ENCODE measurements at regions not wholly inside any gene's neighbourhood (a gene's known extent, or its start where the extent isn't known, plus 50 kb on each side); places are given as distances from the start of the nearest gene placed in this dataset.

GRCh38 chr14:28701733-28702132, 64.9 kb upstream of the FOXG1 start:
- DNase-seq (ENCODE audit: low read depth): no peak
- TF ChIP-seq, protein P1, sequence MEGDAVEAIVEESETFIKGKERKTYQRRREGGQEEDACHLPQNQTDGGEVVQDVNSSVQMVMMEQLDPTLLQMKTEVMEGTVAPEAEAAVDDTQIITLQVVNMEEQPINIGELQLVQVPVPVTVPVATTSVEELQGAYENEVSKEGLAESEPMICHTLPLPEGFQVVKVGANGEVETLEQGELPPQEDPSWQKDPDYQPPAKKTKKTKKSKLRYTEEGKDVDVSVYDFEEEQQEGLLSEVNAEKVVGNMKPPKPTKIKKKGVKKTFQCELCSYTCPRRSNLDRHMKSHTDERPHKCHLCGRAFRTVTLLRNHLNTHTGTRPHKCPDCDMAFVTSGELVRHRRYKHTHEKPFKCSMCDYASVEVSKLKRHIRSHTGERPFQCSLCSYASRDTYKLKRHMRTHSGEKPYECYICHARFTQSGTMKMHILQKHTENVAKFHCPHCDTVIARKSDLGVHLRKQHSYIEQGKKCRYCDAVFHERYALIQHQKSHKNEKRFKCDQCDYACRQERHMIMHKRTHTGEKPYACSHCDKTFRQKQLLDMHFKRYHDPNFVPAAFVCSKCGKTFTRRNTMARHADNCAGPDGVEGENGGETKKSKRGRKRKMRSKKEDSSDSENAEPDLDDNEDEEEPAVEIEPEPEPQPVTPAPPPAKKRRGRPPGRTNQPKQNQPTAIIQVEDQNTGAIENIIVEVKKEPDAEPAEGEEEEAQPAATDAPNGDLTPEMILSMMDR (IDR thresholded peaks at IDR 0.05; ENCODE audit: low read depth, low read length): no peak
- TF ChIP-seq MYC (IDR thresholded peaks at IDR 0.05; ENCODE audit: low read depth, low read length) (no peak), POLR2A (IDR thresholded peaks at IDR 0.05; ENCODE audit: extremely low read depth, insufficient read length) (no peak), MAX (IDR thresholded peaks at IDR 0.05; ENCODE audit: low read depth, low read length) (no peak)
- no peak overlapping the region for H3K4me3 ChIP-seq (ENCODE audit: low read depth, low read length)

DNA sequence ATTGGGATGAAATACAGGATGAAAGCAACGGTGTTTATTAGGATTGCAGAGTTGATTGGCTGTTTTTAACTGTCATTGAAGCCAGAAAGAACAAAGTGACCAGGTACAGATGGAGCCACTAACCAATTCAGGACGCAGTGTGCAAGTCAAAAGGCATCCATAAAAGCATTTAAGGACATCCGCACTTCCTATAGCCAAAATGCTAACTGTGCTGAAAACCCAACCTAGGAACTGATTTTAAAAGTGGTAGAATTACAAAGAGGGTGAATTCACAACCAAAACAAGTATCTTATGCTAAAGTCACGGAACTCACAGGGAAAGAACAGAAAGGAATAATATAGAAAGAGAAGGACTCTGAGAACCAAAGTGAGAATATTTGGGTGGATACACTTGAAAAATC, 63.1 kb upstream of the FOXG1 start:
- TF ChIP-seq POLR2A (IDR thresholded peaks at IDR 0.05; ENCODE audit: extremely low read depth, insufficient read length) (no peak), MYC (IDR thresholded peaks at IDR 0.05; ENCODE audit: low read depth, low read length) (no peak), MAX (IDR thresholded peaks at IDR 0.05; ENCODE audit: low read depth, low read length) (no peak)
- TF ChIP-seq, protein P1 (IDR thresholded peaks at IDR 0.05; ENCODE audit: low read depth, low read length): no peak
- DNase-seq (ENCODE audit: low read depth): no peak

DNA sequence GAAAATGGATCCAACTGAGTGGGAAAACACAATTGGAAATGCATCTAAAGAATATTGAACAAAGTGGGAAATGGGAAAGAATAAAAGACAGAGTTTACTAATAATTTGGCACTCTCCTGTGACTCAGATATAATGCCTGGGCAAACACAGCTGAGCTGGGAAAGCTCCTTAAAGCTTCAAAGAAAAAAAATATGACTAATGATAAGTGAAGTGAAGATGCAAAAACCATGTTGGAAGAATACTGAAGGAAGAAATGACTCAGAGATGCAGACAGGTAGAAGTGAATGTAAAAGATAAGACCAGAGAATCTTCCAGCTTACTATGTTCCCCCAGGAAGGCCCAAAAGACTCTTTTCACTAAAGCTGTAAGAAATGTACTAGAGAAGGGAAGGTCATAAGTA, 62.4 kb upstream of the FOXG1 start:
- TF ChIP-seq MAX (IDR thresholded peaks at IDR 0.05; ENCODE audit: low read depth, low read length): no peak
- TF ChIP-seq POLR2A (IDR thresholded peaks at IDR 0.05; ENCODE audit: extremely low read depth, insufficient read length): no peak
- TF ChIP-seq, protein P1 (IDR thresholded peaks at IDR 0.05; ENCODE audit: low read depth, low read length): no peak
- no peak for TF ChIP-seq MYC (IDR thresholded peaks at IDR 0.05; ENCODE audit: low read depth, low read length)
- H3K4me3 ChIP-seq (ENCODE audit: low read depth, low read length): no peak overlapping the region
- no peak for DNase-seq (ENCODE audit: low read depth)

More for the DNA sequence above, 63.1 kb upstream of the FOXG1 start:
- H3K4me3 ChIP-seq (ENCODE audit: low read depth, low read length): no peak overlapping the region

- H3K4me3 ChIP-seq (ENCODE audit: low read depth, low read length): no peak overlapping the region
- no peak for TF ChIP-seq POLR2A (IDR thresholded peaks at IDR 0.05; ENCODE audit: extremely low read depth, insufficient read length)
- no peak for TF ChIP-seq MYC (IDR thresholded peaks at IDR 0.05; ENCODE audit: low read depth, low read length)
- no peak for TF ChIP-seq MAX (IDR thresholded peaks at IDR 0.05; ENCODE audit: low read depth, low read length)
- TF ChIP-seq, protein P1 (IDR thresholded peaks at IDR 0.05; ENCODE audit: low read depth, low read length): no peak
- no peak for DNase-seq (ENCODE audit: low read depth)
Observed at GRCh38 chr14:28707814-28708213, 58.8 kb upstream of the FOXG1 start.

DNA sequence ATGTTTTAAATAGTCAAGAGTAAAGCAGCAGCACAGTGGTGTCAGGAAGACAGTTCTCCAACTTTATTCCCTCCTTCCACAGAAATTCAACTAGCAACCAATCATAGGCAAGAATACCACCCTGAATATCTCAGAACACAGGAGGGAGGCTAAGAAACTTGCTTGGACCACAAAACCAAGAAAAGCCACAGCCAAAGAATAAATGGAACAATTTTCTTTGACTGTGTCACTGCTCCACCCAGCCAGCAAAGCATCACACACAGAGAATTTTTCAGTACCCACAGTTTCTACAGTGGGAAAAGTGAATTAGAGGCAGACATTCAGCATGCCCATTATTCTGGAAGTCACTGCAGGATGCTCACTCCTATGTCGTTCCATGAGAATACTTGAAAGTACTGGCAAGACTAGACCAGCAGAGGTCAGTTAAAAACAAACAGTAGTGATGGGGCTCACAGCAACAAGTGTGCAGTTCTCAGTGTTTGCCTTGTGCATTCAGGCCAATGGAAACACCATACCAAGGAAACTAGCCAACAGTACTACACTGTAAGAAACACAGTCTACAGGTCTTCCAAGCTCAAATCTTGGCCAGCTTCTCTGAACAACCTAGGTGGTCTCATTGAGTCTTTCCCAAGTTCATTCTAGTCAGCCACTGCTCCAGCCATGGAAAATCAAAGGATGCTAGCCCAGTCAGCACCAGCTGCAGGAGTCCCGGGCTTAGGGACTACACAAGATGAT, 56.8 kb upstream of the FOXG1 start:
- TF ChIP-seq POLR2A (IDR thresholded peaks at IDR 0.05; ENCODE audit: extremely low read depth, insufficient read length) (no peak), MAX (IDR thresholded peaks at IDR 0.05; ENCODE audit: low read depth, low read length) (no peak), MYC (IDR thresholded peaks at IDR 0.05; ENCODE audit: low read depth, low read length) (no peak)
- TF ChIP-seq, protein P1 (IDR thresholded peaks at IDR 0.05; ENCODE audit: low read depth, low read length): no peak
- H3K4me3 ChIP-seq (ENCODE audit: low read depth, low read length): no peak overlapping the region
- no peak for DNase-seq (ENCODE audit: low read depth)
